ENCODE measurements at regions not wholly inside any gene's neighbourhood (a gene's known extent, or its start where the extent isn't known, plus 50 kb on each side); places are given as distances from the start of the nearest gene placed in this dataset.
"Not testable (repeated sequence)": the region's sequence is repeated elsewhere in the genome, so short reads cannot be mapped to it uniquely, and the experiment has no call there.

GRCh38 chr3:194867270-194867983 is 181.7 kb downstream of the FAM43A start:
- no peak for DNase-seq

GRCh38 chr3:194868831-194869230 is 183.1 kb downstream of the FAM43A start:
- DNase-seq: no peak

GRCh38 chr3:194869482-194870169 is 183.9 kb downstream of the FAM43A start:
- no peak for DNase-seq

- DNase-seq: no peak
Observed at GRCh38 chr3:194870394-194871110, 184.9 kb downstream of the FAM43A start.

GRCh38 chr3:194871143-194871863 is 185.6 kb downstream of the FAM43A start:
- DNase-seq: no peak

- DNase-seq: no peak
Observed at GRCh38 chr3:194871864-194872668, 186.4 kb downstream of the FAM43A start.

- no peak for DNase-seq
Observed at GRCh38 chr3:194872669-194872977, 186.9 kb downstream of the FAM43A start.

- DNase-seq: not testable (repeated sequence)
Observed at GRCh38 chr3:194873474-194873873, 187.8 kb downstream of the FAM43A start.

GRCh38 chr3:194874206-194874605 is 188.5 kb downstream of the FAM43A start:
- DNase-seq: no peak

- no peak for DNase-seq
Observed at GRCh38 chr3:194874783-194875182, 189.1 kb downstream of the FAM43A start.

GRCh38 chr3:194875581-194876402 is 190.1 kb downstream of the FAM43A start:
- no peak for DNase-seq

GRCh38 chr3:194876403-194877095 is 190.9 kb downstream of the FAM43A start:
- no peak for DNase-seq

- no peak for DNase-seq
Observed at GRCh38 chr3:194877291-194878119, 191.8 kb downstream of the FAM43A start.

- DNase-seq: no peak
Observed at GRCh38 chr3:194879126-194879877, 193.6 kb downstream of the FAM43A start.

- DNase-seq: no peak
Observed at GRCh38 chr3:194879991-194880939, 194.6 kb downstream of the FAM43A start.

GRCh38 chr3:194880940-194881925 is 195.6 kb downstream of the FAM43A start:
- DNase-seq: no peak

Data from activated gamma-delta T cell (primary cell).